ENCODE measurements at regions not wholly inside any gene's neighbourhood (a gene's known extent, or its start where the extent isn't known, plus 50 kb on each side); places are given as distances from the start of the nearest gene placed in this dataset.

GRCh38 chr10:9035355-9035754, 980.9 kb downstream of the GATA3 start:
- TF ChIP-seq CTCF (IDR thresholded peaks at IDR 0.05), result no peak

DNA sequence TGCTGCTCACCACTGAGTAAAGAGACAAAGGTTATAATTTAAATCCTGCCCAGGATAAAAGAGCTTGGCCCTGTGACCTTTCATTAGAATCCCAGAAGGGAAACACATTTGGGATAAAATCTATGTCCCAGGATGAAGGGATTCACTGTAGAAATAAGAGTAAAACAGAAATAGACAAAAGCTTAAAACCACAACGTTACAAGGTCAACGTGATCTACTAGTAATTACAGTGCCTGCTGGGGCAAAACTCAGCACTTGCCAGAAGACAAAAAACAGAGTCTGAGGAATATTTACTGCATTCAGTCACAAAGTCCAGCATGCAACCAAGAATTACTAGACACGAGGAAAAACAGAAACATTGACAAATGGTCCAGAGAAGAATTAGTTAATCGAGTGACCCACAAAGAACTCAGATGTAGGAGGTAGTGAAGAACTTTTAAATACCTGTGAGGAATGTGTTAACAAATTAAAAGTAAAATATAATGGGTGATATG, 982.3 kb downstream of the GATA3 start:
- no peak overlapping the region for H3K27ac Mint-ChIP-seq
- ATAC-seq (ENCODE audit: poor library complexity) (no peak), DNase-seq (no peak)
- no peaks in the 10 kb centered on the region for H3K4me1 Mint-ChIP-seq (ENCODE audit: low read depth)
- no peak overlapping the region for H3K27ac ChIP-seq (ENCODE audit: low read depth in 1 of 2, low read length in 2 of 2)
- TF ChIP-seq CTCF (IDR thresholded peaks at IDR 0.05), result no peak
- CTCF ChIA-PET, result no interaction called here
- H3K27me3 ChIP-seq (ENCODE audit: control insufficient read depth in 1 of 2, insufficient read depth in 2 of 2, low read length in 2 of 2), result no peaks in the 10 kb centered on the region
- POLR2A ChIA-PET, result no interaction called here
- no peaks in the 10 kb centered on the region for H3K36me3 ChIP-seq (ENCODE audit: insufficient read depth, low read length)
- H3K27me3 Mint-ChIP-seq, result no peaks in the 10 kb centered on the region
- H3K9me3 ChIP-seq (ENCODE audit: control insufficient read depth in 1 of 2, insufficient read depth in 1 of 2, low read length in 2 of 2), result peaks cover 0 to 6% of the 10 kb centered on the region in 2 experiments
- H3K9me3 Mint-ChIP-seq, result peaks cover 4% of the 10 kb centered on the region
- intact Hi-C loops (cut with DNase I, micrococcal nuclease), result no loop called here
- no peaks in the 10 kb centered on the region for H3K36me3 Mint-ChIP-seq (ENCODE audit: low read depth)
- no peak overlapping the region for H3K4me3 ChIP-seq (ENCODE audit: low read length)
- no peaks in the 10 kb centered on the region for H3K4me1 ChIP-seq (ENCODE audit: insufficient read depth, low read length)
- no peak overlapping the region for H3K4me3 Mint-ChIP-seq

More at GRCh38 chr10:9035355-9035754, 980.9 kb downstream of the GATA3 start:
- ChIA-PET POLR2A (no interaction called here), CTCF (no interaction called here)
- no peaks in the 10 kb centered on the region for H3K27me3 ChIP-seq (ENCODE audit: control insufficient read depth in 1 of 2, insufficient read depth in 2 of 2, low read length in 2 of 2)
- H3K36me3 Mint-ChIP-seq (ENCODE audit: low read depth), result no peaks in the 10 kb centered on the region
- DNase-seq (no peak), ATAC-seq (ENCODE audit: poor library complexity) (no peak)
- peaks cover 4% of the 10 kb centered on the region for H3K9me3 Mint-ChIP-seq
- no peaks in the 10 kb centered on the region for H3K4me1 Mint-ChIP-seq (ENCODE audit: low read depth)
- no peaks in the 10 kb centered on the region for H3K4me1 ChIP-seq (ENCODE audit: insufficient read depth, low read length)
- H3K36me3 ChIP-seq (ENCODE audit: insufficient read depth, low read length), result no peaks in the 10 kb centered on the region
- no peak overlapping the region for H3K27ac Mint-ChIP-seq
- H3K27ac ChIP-seq (ENCODE audit: low read depth in 1 of 2, low read length in 2 of 2), result no peak overlapping the region
- intact Hi-C loops (cut with DNase I, micrococcal nuclease), result no loop called here
- H3K27me3 Mint-ChIP-seq, result no peaks in the 10 kb centered on the region
- no peak overlapping the region for H3K4me3 ChIP-seq (ENCODE audit: low read length)
- H3K4me3 Mint-ChIP-seq, result no peak overlapping the region
- H3K9me3 ChIP-seq (ENCODE audit: control insufficient read depth in 1 of 2, insufficient read depth in 1 of 2, low read length in 2 of 2), result peaks cover 0 to 6% of the 10 kb centered on the region in 2 experiments

DNA sequence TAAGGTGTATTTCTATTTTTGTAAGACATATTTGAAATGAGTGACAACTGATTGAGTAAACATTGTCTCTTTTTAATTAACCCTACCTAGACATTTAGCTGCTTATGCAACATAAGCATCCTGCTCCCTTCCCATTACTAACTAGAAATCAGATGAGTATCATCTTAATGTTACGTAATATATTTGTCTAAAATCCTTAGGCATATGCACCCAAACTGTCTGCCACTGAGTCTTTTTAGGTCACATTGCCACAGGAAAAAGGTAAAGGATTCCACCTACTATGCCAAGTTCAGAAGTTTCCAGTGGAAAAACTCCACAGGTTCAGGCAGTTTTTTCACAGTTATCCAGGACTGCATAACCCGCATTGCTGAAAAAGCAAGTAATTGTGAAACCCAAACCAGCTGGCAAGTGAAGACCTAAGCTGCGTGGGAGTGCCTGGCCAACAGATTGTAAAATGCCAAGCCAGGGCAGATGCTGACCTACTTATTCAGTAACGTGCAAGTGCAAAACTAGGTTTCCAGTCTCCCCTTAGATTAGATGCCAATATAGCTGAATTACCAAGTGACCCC, 983.7 kb downstream of the GATA3 start:
- H3K27me3 Mint-ChIP-seq, result no peaks in the 10 kb centered on the region
- DNase-seq (no peak), ATAC-seq (ENCODE audit: poor library complexity) (no peak)
- ChIA-PET CTCF (no interaction called here), POLR2A (no interaction called here)
- Histone ChIP-seq H3K4me3 (ENCODE audit: low read length) (no peak overlapping the region), H3K9me3 (ENCODE audit: control insufficient read depth in 1 of 2, insufficient read depth in 1 of 2, low read length in 2 of 2) (peaks cover 0 to 6% of the 10 kb centered on the region in 2 experiments), H3K4me1 (ENCODE audit: insufficient read depth, low read length) (no peaks in the 10 kb centered on the region), H3K27ac (ENCODE audit: low read depth in 1 of 2, low read length in 2 of 2) (no peak overlapping the region), H3K27me3 (ENCODE audit: control insufficient read depth in 1 of 2, insufficient read depth in 2 of 2, low read length in 2 of 2) (no peaks in the 10 kb centered on the region), H3K36me3 (ENCODE audit: insufficient read depth, low read length) (no peaks in the 10 kb centered on the region)
- no peaks in the 10 kb centered on the region for H3K4me1 Mint-ChIP-seq (ENCODE audit: low read depth)
- no peak overlapping the region for H3K27ac Mint-ChIP-seq
- peaks cover 4% of the 10 kb centered on the region for H3K9me3 Mint-ChIP-seq
- no peak overlapping the region for H3K4me3 Mint-ChIP-seq
- no peak for TF ChIP-seq CTCF (IDR thresholded peaks at IDR 0.05)
- no peaks in the 10 kb centered on the region for H3K36me3 Mint-ChIP-seq (ENCODE audit: low read depth)
- intact Hi-C loops (cut with DNase I, micrococcal nuclease), result no loop called here

Data from CD4-positive, alpha-beta T cell (primary cell).